Stimulated activated CD8-positive, alpha-beta memory T cell treated with anti-CD3 and anti-CD28 coated beads, Interleukin-15, amount 100 ng/mL, for 24 hours (primary cell): ENCODE measurements at regions not wholly inside any gene's neighbourhood (a gene's known extent, or its start where the extent isn't known, plus 50 kb on each side); places are given as distances from the start of the nearest gene placed in this dataset.

Experiments
- DNase-seq: peaks from one replicate; pipeline ENCODE4 v3.0.0-alpha.2; 2020; ENCODE audit warnings: low read depth

- no peak for DNase-seq
Measured at GRCh38 chr20:40390654-40391053, 298.4 kb downstream of the MAFB start.

GRCh38 chr20:40370800-40371199 lies 318.2 kb downstream of the MAFB start:
- DNase-seq, result no peak

GRCh38 chr20:40368876-40369275 lies 320.2 kb downstream of the MAFB start:
- no peak for DNase-seq

DNA sequence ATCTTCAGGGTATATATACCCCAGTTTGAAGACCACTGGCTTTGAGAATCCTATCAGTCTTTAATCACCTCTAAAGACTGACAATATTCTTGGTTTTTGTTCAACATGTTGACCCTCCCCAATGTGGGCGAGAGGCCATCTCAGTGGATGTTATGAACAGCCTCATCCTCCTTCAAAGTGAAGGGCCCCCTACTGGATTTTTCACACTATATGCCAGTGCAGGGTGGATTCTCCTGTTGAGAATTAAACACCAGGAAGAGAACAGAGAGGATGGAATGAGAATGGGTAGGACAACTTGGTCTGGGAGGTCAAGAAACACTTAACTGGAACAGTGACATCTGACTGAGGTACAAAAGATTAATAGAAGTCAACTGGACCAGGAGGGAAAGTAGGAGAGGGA lies 327.1 kb downstream of the MAFB start:
- no peak for DNase-seq

DNA sequence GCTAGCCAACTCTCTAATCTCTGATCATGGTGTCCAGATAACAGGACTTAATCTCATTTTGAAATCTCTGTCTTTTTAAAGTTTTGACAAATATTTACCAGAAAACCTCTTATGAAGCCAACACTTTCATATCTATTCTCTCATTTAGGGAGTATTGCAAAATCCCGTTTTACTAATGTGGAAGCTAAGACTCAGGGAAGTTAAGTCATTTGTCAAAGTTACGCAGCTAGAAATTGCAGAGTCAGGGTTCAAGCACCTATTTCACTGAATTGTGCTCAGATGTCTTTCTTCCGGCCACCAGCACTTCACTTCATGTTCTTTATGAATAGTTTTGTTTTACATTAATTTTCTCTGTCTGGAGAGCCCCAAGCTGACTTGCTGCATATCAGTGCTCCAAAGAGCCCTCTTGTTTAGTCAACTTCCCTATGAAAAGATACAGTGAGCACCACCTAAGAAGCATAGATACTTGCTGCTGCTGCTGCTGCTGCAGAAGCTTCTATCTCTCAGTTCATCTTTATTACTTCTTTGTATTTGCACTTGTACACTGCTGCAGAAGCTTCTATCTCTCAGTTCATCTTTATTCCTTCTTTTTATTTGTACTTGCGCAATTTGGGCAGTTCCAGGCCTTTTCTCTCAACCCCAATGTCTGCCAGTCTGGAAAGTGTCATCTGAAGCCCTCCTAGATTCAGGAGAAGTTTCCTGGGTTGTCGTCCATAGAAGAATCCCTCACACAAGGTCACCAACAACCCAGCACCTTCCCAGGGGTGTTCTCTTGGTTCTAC lies 329.7 kb downstream of the MAFB start:
- DNase-seq, result no peak

DNA sequence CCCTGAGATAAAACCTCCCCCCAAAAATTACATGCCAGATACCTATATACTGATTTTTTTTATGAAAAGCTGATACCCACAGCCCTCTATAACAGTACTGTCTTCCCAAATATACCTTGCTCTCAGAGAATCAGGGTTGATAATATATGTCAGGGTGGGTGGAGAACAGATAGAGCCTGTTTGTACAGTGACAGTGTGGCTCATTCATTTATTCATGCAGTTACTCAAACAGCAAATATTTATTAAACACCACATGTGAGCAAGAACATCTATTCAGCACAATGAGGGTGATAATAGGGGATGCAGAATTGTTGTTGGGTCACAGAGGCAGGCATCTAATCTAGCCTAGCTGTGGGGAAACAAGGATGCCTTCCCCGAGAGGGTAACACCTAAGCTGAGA lies 334.2 kb downstream of the MAFB start:
- DNase-seq, result no peak

DNA sequence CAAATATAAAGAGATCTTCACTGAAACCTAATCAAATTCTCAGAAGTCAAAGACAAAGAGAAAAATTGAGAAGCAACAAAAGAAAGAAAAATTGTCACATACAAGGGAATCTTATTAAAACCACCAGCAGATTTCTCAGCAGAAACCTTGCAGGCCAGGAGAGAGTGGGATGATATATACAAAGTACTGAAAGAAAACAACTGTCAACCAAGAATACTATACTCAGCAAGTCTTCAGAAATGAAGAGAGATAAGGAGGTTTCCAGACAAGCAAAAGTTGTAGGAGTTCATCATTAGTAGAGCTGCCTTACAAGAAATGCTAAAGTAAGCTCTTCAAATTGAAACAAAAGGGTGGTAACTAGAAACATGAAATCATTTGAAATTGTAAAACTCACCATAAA lies 345.6 kb downstream of the MAFB start:
- no peak for DNase-seq

DNA sequence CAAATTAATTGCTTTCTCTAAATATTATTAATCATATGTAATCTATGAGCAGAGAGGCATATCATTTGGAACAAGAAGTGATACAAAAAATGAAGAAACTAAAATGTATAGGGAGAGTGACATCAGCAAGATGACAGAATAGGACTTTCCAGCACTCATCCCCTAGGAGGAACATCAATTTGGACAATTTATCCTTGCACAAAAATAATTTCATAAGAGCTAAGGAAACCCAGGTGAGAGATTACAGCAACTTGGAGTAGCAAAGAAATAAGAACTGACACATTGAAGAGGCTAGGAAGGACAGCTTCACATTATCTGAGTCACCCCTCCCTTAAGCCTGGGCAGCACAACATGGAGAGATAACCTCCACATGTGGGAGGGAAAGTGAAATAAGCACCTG lies 347.5 kb downstream of the MAFB start:
- DNase-seq, result no peak

GRCh38 chr20:40339661-40340449 lies 349.2 kb downstream of the MAFB start:
- DNase-seq, result no peak

DNA sequence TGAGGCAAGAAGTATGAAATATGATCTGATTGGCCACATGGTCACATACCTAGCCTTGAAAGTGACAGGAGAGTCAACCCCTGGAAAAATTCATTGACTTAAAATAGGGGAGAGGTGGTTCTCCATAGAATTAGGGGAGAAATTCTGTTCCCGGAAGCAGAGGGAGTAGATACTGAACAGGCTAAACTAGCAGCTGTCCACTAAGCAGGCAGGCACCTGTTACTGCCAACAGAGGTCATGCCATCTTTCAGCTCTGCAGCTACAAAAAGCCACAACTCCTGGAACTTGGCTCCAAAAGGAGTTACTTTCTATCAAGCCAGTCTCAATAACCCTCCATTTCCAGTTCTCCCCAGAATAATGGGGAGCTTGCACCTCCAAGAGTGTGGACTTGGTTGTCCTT lies 352.5 kb downstream of the MAFB start:
- DNase-seq, result no peak

DNA sequence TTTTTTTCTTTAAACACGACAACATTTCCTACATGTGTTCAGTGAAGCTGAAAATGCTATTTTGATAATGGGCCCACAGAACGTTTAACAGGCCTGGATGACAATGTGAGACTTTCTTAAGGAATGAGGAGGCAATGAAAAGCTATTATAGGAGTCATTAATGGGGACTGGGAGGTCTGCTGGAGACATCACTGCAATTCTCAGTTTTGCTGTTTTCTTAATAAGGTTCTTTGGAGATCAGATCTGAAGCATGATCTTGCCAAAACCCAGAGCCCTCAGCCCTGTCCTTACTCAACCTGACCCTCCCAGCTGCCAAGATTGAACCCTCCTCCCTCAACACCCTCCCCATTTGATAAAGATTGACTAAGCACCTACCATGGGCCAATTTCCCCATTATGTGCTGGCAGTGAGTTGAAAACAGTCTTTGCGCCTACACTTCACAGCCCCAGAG lies 353.1 kb downstream of the MAFB start:
- no peak for DNase-seq

- no peak for DNase-seq
Measured at GRCh38 chr20:40335437-40335836, 353.6 kb downstream of the MAFB start.

GRCh38 chr20:40333591-40333990 lies 355.4 kb downstream of the MAFB start:
- no peak for DNase-seq

DNA sequence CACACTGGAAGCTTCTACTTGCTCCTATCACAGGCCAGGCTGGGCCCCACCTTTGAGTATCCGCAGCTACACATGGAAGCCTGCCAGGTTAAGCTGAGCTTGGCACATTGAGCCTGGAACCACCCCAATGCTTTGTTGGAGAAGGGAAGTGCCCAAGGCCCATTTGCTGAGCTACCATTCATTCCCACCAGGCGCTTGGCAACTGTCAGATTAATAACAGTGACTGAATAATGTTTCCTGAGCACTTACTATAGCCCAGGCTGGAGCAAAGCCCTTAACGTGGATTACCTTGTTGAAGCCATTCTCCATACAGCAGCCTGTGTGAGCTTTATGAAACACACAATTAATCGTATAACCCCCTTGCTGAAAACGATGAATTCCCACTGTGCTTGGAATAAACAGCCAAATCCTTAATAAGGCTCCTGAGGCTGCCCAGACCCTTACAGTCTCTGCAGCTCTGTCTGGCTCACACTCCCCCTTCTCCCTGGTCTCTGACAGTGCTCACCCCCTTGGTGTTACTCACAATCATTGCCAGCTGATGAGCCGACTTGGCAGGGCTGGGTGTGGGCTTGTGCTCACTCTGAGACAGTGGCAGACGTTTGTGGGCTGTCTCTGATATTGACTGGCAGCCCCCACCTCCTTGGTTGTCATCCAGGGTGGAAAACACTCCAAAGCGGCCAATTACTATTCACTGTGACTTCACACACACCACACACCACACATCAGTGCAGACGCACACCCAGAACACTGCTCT lies 357.1 kb downstream of the MAFB start:
- DNase-seq, result no peak

DNA sequence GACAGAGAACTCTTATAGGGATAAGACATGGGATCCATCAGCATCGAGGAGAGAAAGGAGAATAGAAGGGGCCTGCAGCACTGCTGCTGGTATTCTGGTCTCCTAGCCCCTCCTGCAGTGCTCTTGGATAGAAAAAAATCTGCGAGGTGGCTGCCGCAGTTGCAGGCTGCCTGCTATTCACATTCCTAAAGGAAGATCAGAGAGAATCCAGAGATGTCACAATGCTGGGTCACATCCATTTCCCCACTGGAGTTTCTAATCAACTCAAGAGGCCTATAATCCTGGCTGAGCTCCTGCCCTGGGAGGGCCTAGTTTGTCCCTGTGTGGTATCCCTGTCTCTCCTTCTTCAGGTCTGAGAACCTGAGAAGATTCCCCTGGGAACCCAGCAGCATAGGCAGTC lies 357.8 kb downstream of the MAFB start:
- no peak for DNase-seq

- no peak for DNase-seq
Measured at GRCh38 chr20:40329321-40329720, 359.7 kb downstream of the MAFB start.

- no peak for DNase-seq
Measured at GRCh38 chr20:40326784-40327183, 362.3 kb downstream of the MAFB start.

GRCh38 chr20:40325006-40325568 lies 363.9 kb downstream of the MAFB start:
- no peak for DNase-seq

DNA sequence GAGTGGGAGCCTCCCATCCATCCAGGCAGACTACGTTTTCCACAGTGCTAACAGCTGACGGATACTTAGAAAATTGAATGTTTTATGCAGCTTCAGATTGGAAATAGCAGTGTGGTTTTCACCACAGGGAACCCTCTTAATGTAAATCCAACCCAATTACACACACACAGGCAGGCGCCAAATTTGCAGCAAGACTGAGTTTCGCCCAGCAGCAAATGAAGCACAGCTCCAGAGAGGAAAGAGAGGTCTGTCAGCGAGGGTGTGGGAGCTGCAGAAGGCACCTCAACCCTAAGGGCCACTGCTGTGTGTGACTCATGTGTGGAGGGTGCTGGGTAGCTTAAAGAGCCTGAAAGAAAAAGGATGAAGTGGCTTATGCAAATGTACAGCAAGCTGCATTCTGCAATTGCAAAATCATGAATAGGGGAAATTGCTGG lies 365.7 kb downstream of the MAFB start:
- DNase-seq, result no peak

DNA sequence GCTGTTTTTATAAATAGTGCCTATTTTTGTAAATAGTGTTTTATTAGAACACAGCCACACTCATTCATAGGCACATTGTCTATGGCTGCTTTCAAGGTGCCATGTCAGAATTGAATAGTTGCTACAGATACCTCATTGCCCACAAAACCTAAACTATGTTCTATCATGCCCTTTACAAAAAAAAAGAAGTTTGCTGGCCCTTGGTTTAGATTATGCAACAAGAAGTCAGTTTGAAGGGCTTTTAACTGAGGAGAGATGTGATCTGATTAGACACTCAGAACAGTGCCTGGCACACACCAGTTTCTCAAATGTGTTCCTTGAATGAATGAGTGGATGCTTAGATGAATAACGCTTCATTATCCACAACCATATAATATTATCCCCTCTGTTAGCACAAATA lies 366.1 kb downstream of the MAFB start:
- no peak for DNase-seq

- no peak for DNase-seq
Measured at GRCh38 chr20:40320517-40321011, 368.5 kb downstream of the MAFB start.
